ENCODE measurements at regions not wholly inside any gene's neighbourhood (a gene's known extent, or its start where the extent isn't known, plus 50 kb on each side); places are given as distances from the start of the nearest gene placed in this dataset.

GRCh38 chr2:187206071-187206470, 242.0 kb downstream of the CALCRL start:
- TF ChIP-seq, protein P1, sequence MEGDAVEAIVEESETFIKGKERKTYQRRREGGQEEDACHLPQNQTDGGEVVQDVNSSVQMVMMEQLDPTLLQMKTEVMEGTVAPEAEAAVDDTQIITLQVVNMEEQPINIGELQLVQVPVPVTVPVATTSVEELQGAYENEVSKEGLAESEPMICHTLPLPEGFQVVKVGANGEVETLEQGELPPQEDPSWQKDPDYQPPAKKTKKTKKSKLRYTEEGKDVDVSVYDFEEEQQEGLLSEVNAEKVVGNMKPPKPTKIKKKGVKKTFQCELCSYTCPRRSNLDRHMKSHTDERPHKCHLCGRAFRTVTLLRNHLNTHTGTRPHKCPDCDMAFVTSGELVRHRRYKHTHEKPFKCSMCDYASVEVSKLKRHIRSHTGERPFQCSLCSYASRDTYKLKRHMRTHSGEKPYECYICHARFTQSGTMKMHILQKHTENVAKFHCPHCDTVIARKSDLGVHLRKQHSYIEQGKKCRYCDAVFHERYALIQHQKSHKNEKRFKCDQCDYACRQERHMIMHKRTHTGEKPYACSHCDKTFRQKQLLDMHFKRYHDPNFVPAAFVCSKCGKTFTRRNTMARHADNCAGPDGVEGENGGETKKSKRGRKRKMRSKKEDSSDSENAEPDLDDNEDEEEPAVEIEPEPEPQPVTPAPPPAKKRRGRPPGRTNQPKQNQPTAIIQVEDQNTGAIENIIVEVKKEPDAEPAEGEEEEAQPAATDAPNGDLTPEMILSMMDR (IDR thresholded peaks at IDR 0.05; ENCODE audit: insufficient read depth, low read length, poor library complexity, severe bottlenecking): no peak
- TF ChIP-seq EZH2phosphoT487 (conservative IDR thresholded peaks at IDR 0.05; ENCODE audit: low read length): no peak
